Muscle of back (tissue), 3 donors: ENCODE measurements at regions not wholly inside any gene's neighbourhood (a gene's known extent, or its start where the extent isn't known, plus 50 kb on each side); places are given as distances from the start of the nearest gene placed in this dataset.

Experiments used
- DNase-seq, 3 donors: peaks; one replicate each; pipeline versions ENCODE4 v3.0.0 to v3.0.0-alpha.2; 2013

DNA sequence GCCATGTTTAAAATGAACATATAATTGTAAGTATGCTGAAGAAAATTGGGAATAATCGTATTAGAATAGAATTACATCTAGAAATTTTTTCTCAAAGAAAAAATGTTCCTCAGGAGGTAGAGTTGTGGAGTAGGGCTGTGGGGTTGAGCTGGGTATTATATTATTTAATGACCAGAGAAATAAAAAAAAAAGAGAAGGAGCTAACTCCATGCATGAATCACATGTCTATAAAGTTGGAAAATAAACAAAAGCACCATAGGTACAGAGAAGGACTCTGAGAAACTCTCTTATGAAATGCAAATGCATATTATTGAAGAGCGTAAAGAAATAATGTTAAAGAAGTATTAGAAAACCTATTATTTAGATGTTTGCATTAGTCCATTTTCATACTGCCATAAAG lies 405.5 kb downstream of the EFNB2 start:
- no peak for DNase-seq

DNA sequence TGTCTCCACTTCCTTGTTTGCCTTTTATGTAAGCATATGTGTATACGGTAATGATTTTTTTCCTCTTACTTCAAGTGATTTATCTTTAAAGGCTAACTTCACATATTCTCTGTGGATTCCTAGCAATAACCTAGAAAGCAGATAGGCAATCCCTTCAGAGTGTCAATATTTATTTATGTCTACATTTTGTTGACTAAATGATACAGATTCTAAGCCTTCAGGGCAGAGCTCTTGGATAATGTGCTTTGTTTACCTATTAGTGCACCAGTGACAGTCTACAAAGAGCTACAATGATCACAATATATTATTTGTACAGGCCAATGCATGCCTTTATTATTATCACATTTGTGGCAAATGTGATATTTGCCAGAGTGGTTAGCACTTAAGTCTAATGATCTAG lies 406.2 kb downstream of the EFNB2 start:
- DNase-seq: no peak

DNA sequence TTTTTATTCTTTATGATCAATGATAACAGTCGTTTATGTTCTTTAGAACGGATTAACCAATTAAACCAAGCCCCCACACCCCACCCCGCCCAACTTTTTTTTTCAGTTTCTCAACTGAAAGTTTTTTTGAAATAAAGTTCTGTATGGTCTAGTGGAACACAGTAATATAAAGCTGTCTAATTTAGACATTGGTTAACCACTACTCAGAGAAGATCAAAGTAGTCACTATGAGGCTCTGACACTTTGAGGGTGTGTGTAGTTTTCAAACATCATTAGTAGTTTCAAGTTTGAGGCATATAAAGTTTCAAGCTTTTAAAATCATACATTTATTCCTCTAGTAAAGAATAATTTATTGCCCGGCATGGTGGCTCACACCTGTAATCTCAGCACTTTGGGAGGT lies 413.2 kb downstream of the EFNB2 start:
- no peak for DNase-seq

DNA sequence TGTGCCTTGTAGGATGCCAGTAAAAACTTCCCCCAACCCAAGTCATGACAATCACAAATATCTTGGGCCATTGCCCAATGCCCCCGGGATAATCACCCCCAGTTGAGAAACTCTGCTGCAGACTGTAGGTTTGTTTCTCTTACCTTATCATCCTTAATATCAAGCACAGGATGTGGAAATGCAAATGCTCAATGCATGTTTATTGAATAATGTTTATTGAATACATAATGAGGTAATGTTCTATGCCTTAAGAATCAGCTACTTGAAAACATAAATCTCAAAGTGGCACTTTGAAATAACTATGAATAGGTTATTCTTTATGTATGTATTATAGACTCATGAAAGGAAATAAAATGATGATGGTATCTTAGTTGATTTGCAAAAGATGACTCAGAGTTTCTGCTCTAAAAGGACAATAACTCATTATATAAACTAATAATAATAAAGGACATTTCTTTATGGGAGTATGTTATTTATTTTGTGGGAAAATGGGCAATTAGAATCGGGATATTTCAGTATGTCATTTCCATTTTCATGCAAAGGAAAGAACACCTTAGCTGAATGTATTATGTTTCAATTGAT lies 414.2 kb downstream of the EFNB2 start:
- DNase-seq: no peak

DNA sequence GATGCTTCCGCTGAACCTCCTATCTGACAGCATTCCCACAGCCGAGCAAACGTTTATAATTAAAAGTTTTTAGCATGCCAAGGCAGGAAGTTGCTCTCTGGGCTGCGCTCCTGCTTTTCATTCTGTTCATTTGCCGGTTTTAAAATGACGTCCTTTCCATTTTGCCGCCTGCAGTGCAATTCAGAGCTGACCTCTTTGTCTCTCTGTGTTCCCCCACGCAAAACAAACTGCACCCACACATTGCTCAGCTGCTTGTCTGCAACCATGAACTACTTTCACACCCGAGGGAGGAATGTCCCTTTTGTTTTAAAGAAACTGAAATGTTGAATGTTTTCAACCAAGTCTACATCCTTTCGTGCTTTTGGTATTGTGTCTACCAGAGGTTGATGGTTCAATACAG lies 416.5 kb downstream of the EFNB2 start:
- no peak for DNase-seq

DNA sequence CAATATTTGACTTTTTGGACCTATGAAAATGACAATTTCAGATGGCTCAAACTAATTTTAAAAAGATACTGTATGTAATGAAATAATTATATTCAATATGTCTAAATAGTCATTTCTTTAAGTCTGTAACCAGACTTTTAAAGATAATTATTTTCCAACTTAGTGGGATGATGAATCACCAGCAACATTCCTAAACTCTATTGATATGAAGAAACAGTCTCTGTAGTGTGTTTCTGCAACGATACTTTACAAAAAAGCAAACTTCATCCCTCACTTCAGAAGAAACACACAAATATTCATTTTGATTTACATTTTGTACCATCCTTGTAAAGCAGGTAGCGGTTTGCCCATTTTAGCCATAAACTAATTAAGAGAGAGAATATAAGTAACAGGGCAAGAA lies 417.4 kb downstream of the EFNB2 start:
- no peak for DNase-seq

DNA sequence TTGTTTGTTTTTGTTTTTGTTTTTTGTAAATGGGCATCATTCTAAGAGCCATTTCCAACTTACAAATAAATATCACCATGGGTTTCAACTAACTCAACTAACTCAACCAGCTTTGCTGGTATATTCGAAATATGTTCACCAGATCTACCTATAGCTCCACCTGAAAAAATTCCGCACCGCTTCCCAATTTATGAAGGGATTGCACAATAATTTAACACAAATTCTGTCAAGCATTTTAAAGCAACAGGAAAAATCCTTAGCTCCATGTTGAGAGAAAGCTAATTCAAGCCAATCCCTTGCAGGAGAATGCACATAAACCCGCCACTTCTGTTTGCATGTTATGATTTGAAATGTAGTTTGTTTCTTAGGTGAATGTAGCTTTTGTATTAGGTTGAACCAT lies 417.8 kb downstream of the EFNB2 start:
- DNase-seq: no peak

DNA sequence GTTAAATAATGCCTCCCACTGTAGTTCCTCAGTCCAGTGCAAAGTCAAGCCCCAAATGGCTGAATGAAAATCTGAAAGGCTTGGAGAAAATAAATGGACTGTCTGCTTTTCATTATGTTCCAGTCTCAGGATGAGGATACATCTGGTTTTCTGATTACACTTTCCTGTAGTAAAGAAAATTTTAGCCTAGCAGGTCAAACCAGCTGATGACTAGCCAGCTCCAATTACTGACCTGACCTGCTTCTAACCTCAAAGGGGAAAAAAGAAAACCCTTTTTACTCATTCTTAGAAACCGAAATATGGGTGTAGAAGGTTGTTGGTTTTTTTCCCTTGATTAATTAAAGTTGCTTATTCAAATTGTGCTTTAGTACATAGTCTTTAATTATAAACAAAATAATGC lies 418.4 kb downstream of the EFNB2 start:
- DNase-seq: peak in 2 of 3 donors; percentile 18 to 46

DNA sequence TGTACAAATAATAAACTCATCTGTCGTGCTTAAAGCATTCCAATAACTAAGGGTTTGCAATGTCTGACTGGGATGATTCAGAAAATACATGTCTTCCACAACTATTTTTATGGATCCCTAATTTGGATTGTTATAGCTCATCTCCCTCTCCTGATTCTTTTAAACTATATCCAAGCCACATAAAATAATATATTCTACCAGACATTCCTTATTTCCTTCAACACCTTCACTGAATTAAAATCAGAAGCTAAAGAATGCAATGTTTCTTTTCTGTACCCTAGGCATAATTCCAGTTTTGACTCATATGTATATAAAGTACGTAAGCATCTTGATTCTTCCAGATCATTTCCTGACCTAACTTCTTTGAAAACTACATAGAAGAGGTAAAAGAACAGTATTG lies 420.4 kb downstream of the EFNB2 start:
- peak in 1 of 3 donors; percentile 77 for DNase-seq

DNA sequence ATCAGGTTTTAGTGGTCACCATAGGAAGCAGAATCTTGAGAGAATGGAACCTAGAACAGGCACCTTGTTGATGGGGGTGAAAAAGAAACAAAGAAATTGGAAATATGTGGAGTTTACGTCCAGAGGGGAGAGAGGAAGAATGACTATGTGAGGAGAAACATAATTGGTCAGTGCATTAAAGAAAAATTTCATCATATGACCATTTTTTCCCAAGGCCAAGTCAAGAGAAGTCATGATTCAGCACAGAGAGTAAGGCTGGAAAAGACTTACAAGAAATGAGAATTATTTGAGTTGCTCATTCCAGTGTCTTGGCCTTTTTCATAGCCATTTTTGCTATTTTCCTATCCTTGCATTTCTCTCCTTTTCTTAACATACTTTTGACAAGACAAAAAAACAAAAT lies 421.7 kb downstream of the EFNB2 start:
- DNase-seq: no peak

DNA sequence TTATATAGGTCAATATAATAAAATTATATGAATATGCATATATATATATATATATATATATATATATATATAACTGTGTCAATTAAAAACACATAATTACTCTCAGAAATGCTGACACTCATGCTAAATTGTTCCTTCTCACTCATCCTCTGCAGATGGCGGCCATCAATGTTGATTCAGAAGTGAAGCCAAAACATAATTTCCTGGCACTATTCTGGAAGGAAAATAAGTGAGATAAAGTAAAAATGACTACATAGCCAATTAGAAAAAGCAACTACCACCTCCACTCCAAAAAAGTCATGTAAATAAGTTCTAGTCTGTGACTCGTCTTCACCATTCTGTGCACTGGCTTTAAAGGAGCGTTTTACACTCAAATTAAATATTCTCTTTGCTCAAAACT lies 423.3 kb downstream of the EFNB2 start:
- DNase-seq: no peak

DNA sequence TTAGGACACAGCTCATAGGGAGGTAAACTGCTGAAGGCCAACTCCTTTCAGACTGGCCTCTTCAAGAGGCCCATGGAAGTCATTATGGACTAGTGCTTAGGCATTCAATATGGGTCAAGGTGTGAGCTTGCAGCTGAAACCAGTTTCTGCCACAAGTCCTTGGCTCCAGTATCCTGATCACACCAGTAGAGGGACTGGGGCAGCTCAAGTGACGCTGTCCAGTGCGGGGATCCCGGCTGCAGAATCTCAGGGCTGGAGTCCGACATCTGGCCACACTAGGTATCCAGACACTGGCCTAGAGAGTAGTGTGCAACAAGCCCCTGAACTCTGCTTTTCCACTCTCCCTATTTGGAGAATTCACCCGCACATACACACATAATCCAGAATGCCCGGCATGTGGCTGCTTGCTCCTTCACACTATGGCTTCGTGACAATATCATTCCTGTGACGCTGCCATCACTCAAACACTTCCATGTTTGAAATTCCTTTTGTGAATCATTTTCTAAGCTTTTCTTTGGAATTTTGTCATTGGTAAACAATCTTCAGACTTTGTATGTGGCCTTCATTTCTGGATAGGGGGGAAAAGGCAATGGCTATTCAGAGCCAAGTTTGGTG lies 425.1 kb downstream of the EFNB2 start:
- DNase-seq: no peak

DNA sequence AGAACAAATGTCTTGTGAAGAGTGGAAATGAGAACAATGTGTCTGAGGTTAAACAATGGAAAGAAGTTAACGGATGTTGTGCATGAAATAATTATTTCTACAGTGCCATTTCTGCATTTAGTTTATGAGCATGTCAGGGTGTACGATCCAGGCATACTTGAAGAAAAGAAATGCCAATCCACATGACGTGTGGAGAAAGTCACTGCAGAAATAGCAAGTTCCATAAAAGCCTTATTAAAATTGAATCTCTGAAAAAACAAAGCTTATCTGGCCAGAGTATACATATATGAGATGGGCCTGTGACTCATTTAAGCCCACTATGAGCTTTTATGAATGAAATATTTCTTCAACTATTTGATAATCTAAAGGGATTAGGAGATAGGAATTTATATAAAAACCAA lies 426.1 kb downstream of the EFNB2 start:
- DNase-seq: peak in 1 of 3 donors; percentile 62

DNA sequence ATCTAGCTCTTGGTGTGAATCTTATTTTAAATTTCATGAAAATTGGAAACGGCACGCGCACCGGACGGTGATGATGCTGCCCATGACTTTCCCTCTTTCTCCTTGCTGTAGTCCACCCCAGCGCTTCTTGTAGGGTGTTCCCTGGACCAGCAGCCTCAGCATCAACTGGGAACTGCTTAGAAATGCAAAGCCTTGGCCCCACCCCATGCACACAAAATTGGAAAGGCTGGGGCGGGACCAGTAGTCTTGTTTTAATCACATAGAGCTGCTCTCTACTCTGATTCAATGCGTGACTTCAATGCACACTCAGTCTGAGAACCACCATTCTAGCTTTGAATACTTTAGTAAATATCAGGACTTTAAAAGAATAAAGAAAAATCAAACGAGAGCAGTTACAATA lies 427.1 kb downstream of the EFNB2 start:
- no peak for DNase-seq

DNA sequence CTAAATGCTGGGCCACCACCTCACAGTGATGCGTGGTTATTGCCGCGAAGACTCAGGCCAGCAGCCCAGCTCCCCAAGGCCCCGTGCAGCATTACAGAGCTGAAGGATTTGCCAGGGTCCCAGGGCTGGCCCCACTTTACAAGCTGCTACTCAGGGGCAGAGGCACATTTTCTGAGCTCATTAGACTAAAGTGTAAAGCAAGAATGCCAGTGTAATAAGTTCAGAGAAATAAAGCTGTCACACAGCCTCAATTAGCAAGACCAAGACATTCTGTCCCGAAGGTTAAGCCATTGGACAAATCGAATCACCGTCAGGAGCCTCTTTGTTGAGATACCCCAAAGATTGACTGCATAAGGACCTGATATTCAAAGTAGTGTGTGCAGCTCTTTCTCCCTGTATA lies 428.4 kb downstream of the EFNB2 start:
- DNase-seq: no peak

DNA sequence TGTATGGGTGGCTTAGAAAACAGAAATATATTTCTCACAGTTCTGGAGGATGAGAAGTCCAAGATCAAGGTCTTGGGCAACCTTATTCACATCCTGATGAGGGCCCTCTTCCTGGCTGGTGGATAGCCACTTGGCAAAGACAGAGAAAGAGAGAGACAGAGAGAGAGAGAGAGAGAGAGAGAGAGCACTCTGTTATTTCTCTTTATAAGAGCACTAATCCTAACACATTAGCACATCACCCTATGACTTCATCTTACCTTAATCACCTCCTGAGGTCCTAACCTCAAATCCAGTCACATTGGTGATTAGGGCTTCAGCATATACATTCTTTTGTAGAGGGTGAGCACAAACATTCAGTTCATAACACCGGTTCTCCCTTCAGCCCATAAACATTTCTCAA lies 430.3 kb downstream of the EFNB2 start:
- no peak for DNase-seq

DNA sequence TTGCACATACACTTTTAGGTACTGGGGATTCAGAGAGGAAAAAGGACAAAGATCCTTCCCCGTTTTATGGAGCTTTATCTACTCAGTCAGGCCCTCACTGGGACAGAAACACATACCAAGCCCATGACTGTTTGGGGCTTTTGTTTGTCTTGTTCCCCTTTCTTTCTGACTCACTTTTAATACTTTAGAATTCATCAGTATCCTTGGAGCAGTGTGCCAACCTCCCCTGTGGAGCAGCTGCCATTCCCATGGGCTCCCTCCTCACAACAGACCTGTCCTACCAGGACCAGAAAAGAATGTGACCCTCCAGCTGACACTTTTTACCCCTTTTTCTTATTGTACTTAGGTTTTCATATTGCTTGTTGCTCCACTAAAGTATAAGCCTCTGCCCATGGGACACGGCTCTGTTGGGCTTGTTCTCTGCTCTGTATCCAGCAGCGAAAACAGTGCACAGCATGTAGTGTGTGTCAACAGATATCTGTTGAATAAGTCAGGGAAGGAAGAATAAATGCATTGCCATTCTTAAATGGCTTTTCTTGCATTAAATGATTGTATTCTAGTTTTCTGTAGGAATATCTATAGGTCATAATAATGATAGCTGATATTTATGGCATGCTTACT lies 431.1 kb downstream of the EFNB2 start:
- DNase-seq: peak in 1 of 3 donors; percentile 85

DNA sequence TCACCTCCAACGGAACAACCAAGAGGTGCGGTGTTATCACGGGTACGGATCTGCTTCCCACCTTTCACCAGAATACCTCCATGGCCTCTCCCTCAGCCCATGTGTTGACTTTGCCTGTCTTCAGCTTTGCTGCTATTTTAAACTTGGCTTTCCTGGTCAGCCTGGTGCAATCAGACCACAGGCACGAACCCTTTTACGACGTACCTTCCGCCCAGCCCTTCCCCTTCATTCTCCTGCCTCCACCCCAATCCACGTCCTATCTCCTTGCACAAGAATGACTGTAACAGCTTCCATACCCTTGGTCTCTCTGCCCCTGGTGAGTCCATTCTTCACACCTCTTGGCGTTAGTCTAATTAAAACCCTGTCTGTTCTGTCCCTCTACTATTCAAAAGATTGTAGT lies 431.7 kb downstream of the EFNB2 start:
- no peak for DNase-seq

DNA sequence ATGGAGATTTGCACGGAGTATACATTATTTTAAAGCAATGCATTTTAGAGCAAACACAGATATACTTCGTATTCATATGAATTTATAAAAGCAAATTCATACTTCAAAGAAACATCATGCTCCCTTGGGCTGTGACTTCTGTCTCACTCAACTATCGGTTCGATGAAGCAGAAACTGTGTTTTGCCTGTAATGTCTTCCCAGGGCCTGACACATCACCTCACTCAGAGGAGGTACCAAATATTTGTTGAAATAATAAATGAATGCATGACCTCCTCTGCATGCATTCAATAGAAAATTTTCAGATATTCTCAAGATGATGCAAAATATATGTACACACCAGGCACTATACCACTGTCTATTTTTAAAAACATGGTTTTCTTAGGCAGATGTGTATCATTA lies 432.7 kb downstream of the EFNB2 start:
- no peak for DNase-seq

DNA sequence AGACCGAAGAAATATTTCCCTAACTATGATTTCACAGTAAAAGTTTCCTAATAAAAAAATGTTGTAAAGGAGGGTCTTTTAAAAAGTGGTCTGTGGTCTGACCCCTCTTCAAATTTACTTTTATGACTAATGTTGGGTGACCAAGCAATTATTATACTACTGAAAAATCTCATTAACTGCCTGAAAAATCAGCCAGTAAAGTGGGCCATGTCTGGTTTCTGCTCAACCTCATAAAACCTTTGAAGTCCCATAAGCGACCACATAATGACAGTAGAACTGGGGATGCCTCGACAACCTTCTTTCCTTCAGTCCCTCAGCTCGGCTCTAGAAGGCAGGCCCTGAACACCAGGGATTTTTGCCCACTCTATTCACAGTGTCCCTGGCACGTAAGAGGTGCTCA lies 434.3 kb downstream of the EFNB2 start:
- DNase-seq: no peak

DNA sequence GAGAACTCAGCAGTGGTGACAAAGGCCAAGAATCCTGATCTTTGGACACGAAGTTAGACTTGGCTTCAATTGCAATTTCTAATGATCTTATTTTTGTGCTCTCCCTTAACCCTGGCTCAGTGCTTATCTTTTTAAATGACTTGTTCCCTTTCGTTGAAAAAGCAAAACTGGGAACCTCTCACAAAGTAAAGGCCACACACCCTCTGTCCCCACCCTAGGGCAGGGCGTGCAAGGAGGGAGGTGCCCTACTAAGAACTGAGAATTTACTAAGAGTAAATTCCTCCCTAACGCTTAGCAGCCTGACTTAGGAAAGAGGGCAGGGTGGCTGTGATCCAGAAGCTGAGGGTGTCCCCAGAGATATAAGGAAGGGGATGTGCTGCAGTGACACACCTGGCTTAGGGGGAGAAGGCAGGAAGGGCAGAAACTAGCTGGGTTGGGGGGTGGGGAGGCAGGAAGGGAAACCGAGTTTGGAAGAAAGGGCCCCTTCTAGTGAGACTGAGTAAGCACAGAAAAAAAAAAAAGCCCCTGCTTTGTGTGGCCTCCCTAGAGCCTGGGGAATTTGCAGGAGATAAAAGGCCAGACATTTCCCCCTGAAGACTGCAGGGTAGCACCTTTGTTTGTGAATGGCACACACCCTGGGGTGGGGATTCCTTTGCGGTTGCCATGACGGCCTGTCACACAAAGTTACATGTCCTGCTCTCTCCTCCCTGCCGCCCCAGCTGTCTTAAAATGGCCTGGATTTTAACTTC lies 435.1 kb downstream of the EFNB2 start:
- DNase-seq: peak in 2 of 3 donors; percentile 24 to 39

DNA sequence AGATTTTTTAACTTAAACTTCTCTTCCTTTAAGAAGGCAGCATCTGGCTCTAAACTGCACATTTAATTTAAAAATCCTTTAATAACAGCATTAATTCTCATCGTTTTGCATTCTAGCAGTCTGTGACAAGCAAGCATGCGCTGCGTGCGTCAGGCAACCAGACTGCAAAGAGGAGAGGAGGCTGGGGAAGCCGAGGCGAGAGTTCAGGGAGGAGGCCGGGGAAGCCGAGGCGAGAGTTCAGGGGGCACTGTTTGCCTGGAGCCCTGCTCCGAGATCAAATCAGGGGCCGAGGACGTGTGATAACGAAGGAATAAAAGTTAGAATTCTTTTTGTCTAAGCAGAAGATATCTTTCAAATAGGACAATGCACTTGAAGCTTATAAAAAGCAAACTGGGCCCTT lies 435.7 kb downstream of the EFNB2 start:
- DNase-seq: peak in 1 of 3 donors; percentile 22

DNA sequence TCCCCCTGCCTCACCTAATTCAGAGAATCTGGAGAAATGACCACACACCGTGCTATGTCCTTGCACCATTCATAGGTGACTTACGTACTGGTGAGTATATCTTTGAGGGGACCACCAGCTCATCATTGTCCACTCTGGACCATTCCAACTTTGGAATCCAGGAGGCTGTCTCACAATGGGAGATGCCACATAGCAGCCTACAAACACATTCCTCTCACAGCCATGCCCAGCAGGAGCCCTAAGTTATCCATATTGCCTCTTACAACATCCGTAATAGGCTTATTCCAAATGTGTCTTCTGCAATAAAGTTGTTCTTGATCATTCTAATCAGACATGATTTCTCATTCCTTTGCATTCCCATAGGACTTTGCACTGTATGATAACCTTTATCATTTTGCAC lies 436.7 kb downstream of the EFNB2 start:
- DNase-seq: no peak
